HG02943 (cell line): ENCODE measurements at regions not wholly inside any gene's neighbourhood (a gene's known extent, or its start where the extent isn't known, plus 50 kb on each side); places are given as distances from the start of the nearest gene placed in this dataset.

Experiments
- ATAC-seq: cut with Tn5 transposase; IDR thresholded peaks from one replicate; pipeline ENCODE4 v1.9.1; 2021; ENCODE audit warnings: mild to moderate bottlenecking, low read depth, moderate library complexity; ENCODE audit not compliant: unreplicated experiment

DNA sequence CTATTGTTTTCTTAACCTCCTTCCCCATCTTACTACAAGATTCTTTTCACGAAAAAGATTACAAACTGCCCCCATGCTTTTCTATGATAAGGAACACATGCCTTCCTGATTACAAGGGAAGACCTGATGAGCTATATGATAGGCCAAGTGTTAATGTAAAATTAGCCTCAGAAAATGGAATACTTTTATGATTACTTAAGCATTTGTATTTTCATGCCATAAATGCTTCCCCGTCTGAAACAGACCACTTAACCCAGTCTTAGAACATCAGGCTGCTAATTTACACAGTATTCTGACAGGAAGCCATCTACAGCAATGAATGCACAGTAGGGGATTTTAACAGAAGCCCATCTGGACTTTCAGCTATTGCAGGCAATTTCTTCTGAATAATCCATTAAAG lies 274.9 kb downstream of the HAO1 start:
- no peak for ATAC-seq

GRCh38 chr20:7667194-7667593 lies 273.1 kb downstream of the HAO1 start:
- no peak for ATAC-seq

DNA sequence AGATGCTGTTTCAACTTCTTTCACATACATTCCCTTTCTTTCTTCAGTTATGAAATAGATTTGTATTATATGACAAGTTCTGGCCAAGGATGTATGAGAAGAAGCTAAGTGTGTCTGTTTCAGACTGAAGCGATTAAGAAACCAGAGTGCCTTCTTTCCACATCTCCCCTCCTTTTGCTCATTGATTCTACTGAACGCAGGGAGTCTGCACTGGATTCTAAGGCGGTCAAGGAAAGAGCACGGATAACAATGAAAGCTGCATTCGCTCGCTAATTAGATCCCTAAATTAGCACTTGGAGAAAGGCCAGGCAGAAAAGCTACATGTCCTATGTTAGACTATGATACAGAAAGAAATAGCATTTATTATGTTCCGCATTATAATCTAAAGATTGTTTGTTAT lies 267.7 kb downstream of the HAO1 start:
- ATAC-seq, result no peak

DNA sequence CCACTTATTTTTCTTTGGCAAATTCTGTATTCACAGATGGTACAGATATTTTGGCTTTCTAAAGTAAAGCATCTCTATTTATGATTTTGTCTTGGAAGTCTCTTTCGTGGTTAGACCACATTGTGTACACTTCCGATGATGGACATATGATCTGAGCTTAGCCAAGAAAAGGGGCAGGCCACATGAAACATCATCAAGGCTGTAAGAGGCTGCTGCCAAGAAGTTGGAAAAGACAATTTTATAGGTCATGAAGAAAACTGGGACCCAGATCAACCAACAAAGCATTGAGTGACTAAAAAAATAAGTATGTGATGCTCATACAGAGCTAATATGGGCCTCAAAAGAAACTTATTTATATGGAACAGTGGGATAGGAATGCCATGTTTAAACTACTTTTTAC lies 266.4 kb downstream of the HAO1 start:
- no peak for ATAC-seq

DNA sequence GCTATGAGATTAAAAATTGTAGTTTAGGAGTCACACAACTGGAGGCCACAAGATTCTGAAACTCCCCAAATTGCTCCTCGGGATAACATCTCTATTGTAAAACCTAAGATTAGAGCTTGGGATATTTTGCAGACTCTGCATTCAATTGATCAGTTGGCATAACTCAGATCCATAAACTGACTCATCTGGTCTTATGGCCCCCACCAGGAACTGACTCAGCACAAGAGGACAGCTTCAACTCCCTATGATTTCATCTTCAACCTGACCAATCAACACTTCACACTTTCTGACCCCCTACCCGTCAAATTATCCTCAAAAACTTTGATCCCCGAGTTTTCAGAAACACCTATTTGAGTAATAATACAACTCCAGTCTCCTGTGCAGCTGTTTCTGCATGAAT lies 257.3 kb downstream of the HAO1 start:
- ATAC-seq, result no peak

DNA sequence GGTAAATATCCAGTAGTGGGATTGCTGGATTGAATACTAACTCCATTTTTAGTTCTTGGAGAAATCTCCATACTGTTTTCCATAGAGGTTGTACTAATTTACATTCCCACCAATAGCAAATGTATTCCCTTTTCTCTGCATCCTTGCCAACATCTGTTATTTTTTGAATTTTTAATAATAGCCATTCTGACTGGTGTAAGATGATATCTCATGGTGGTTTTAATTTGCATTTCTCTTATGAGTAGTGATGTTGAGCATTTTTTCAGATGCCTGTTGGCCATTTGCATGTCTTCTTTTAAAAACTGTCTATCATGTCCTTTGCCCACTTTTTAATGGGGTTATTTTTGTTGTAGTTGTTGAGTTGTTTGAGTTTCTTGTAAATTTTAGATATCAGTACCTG lies 253.2 kb downstream of the HAO1 start:
- no peak for ATAC-seq

GRCh38 chr20:7689151-7689550 lies 251.1 kb downstream of the HAO1 start:
- no peak for ATAC-seq

DNA sequence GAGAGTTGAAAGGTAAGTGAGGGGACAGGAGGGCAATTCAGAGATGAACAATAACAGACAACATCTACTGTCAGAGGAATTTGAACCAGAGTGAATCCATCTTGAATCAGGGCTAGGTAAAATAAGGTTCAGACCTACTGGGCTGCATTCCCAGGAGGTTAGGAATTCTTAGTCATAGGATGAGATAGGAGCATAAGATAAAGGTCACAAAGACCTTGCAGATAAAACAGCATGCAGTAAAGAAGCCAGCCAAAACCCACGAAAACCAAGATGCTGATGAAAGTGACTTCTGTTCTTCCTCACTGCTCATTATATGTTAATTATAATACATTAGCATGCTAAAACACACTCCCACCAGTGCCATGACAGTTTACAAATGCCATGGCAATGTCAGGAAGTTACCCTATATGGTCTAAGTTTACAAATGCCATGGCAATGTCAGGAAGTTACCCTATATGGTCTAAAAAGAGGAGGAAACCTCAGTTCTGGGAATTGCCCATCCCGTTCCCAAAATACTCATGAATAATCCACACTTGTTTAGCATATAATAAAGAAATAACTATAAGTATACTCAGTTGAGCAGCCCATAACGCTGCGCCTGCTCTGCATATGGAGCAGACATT lies 248.5 kb downstream of the HAO1 start:
- ATAC-seq, result no peak

DNA sequence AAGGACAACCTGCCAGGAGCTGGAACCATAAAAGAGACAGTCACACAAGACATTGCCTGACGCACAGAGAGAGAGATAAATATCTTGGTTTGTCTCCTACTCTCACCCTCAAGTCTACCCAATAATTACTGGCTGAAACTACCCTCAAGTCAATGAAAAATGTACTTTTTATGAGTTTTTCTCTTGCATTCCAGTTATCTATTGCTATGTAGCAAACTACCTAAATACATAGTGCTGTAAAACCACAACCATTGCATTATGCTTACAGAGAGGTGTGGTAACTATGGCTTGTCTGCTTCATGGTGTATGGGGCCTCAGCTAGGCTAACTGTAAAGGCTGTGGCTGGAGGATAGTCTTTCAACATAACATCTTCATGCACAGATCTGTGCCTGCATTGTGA lies 247.8 kb downstream of the HAO1 start:
- ATAC-seq, result no peak

DNA sequence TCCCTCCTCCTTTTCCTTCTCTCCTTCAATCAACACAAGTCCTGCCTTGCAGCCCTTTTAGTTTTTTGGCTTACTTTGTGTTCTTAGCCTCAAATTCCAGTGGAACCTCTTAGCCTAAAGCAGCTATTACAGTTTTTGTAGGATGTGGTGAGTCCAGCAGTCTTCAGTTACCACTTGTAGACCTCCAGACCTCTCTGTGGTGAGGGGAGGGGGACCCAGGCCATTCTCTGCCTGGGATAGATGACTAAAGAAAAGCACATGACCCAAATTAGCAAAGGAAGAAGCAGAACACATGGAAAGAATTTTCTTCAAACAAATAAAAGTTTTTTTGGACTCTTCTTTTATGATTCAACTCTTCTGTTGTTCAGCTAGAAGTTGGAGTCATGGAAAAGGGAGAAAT lies 246.5 kb downstream of the HAO1 start:
- ATAC-seq, result no peak

- no peak for ATAC-seq
These were observed 245.2 kb downstream of the HAO1 start for GRCh38 chr20:7695051-7695495.

DNA sequence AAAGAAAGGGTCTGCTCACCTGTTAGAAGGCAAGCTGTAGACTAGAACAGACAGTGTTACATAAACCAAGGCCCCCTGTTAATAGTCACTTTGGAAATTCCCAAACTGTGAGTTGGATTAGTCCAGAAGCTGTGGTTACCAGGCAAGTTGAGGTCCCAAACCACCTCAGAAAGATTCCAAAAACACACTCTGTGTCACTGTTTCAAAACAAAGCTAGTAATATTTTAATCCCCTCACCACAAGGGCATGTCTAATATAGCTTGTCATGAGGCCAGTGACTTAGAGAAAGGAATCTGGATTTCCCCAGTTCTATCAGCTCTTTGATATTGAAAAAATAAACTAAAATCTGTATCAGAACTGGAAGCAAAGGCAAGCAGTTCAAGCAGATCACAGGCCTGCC lies 244.6 kb downstream of the HAO1 start:
- no peak for ATAC-seq

- ATAC-seq, result no peak
These were observed 243.9 kb downstream of the HAO1 start for GRCh38 chr20:7696311-7696710.

DNA sequence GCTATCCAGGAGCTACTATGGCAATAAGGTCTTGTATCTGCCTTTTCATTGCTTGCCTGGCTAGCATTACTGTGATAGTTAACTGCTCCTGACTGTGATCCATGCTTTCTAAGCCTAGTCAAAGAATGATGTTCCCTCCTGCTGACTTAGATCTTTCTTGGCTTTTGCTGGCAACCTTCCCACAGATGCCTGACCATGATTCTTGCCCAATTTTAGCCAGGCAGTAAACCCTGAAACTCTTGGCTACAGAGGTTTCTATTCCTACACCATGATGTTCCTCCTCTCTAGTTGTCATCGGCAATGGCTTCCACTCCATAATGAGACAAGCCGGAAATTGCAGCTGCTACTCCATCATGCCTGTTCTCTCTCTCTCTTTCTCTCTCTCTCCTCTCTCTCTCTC lies 238.1 kb downstream of the HAO1 start:
- ATAC-seq, result no peak

DNA sequence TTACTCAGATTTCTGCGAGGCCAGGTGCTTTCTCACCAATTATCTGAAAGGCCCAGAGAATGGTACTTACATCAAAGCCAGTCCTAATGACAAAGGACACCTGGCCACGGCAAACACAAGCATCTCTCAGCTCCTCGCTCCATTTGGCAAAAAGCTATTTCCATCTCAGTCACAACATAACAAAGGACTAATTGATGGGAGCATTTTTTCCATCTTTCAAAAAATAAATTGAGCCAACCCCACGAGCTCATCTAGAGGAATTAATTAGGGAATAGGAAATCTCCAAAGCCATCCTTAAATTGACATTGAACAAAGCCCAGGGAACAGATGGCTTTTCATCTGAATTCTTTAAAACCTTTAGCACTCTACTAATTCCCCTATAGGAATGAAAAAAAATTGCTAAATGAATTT lies 236.7 kb downstream of the HAO1 start:
- ATAC-seq, result no peak

DNA sequence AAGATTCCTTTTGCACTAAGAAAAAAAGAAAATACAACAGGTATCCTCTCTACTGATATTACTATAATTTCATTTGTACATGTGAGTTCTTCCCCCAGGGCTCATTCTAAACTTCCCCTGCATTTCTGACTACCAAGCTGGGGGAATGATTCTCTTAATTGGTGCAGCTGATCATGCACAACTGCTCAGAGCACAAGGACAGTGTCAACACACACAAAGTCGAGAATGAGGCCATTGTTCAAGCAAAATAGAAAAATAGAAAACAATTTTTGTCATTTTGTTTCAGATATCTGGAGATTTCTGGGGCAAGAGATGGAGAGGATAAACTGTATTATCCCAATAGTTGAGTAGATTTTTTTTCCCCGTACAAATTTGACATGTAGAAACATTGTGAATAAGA lies 236.3 kb downstream of the HAO1 start:
- no peak for ATAC-seq

- no peak for ATAC-seq
These were observed 232.1 kb downstream of the HAO1 start for GRCh38 chr20:7708112-7708511.

- no peak for ATAC-seq
These were observed 231.5 kb downstream of the HAO1 start for GRCh38 chr20:7708782-7709181.

DNA sequence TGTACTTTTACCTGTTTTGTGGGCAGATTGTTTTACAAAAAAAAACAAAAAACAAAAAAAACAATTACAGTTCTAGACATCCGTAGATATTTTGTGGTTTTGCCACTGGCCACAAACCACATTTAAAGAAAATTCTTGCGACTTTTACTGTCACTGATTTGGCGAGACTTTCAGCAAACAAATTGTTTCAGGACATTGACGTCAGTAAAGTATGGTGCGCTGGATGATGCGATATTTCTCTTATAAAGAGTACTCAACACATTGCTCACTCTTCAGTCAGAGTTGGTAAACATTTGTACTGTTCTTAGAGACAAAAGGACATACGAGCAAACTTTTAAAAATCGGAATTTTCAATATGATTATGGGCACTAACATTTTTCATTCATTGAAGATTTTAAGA lies 229.8 kb downstream of the HAO1 start:
- ATAC-seq, result no peak

DNA sequence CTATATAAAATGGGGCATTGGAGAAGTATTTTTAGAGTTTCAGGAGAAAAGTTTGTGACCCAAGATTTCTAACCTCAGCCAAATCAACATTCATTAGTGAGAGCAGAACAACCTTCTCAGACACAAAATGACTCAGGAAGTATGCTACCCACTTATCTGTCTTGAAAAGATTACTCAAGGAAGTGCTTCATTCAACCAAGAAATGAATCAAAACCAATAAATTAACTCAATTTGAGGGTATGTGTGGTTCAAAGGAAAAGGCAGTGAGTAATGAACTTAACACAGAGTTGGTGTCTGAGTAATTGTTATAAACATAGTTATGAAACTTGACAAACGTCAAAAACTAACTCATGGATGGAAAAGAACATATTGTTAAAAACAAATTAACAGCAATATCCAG lies 227.6 kb downstream of the HAO1 start:
- no peak for ATAC-seq

GRCh38 chr20:7714549-7714948 lies 225.7 kb downstream of the HAO1 start:
- ATAC-seq, result no peak

- ATAC-seq, result no peak
These were observed 223.8 kb downstream of the HAO1 start for GRCh38 chr20:7716286-7716972.

- no peak for ATAC-seq
These were observed 217.7 kb downstream of the HAO1 start for GRCh38 chr20:7722564-7722963.
